H9 (cell line): ENCODE measurements at regions not wholly inside any gene's neighbourhood (a gene's known extent, or its start where the extent isn't known, plus 50 kb on each side); places are given as distances from the start of the nearest gene placed in this dataset.

ENCODE experiments used
- DNase-seq: peaks from one replicate; pipeline ENCODE4 v3.0.0-alpha.2; 2017
- H2AFZ ChIP-seq: one replicate; pipeline ENCODE4 v1.6.1; 2013; ENCODE audit warnings: mild to moderate bottlenecking, low read length, control low read depth, moderate library complexity
- H2AK5ac ChIP-seq: 2 replicates; pipeline ENCODE4 v1.6.1; 2013; ENCODE audit warnings: low read length, control low read depth, mixed read lengths; ENCODE audit not compliant: insufficient read length
- H2BK120ac ChIP-seq: one replicate; pipeline ENCODE4 v1.6.1; 2013; ENCODE audit warnings: low read depth, mild to moderate bottlenecking, low read length, control low read depth, inconsistent platforms; ENCODE audit not compliant: poor library complexity, severe bottlenecking
- H2BK12ac ChIP-seq: 2 replicates; pipeline ENCODE4 v1.6.1; 2013; ENCODE audit warnings: low read length, control low read depth, mixed read lengths, low read depth; ENCODE audit not compliant: insufficient read length
- H2BK15ac ChIP-seq: 2 replicates; pipeline ENCODE4 v1.6.1; 2013; ENCODE audit warnings: low read depth, low read length, control low read depth
- H2BK20ac ChIP-seq: one replicate; pipeline ENCODE4 v1.6.1; 2013; ENCODE audit warnings: low read depth, mild to moderate bottlenecking, low read length, control low read depth, inconsistent platforms; ENCODE audit not compliant: poor library complexity, severe bottlenecking
- H2BK5ac ChIP-seq: 2 replicates; pipeline ENCODE4 v1.6.1; 2013; ENCODE audit warnings: low read length, control low read depth, mixed read lengths; ENCODE audit not compliant: insufficient read length
- H3K14ac ChIP-seq: 2 replicates; pipeline ENCODE4 v1.6.1; 2013; ENCODE audit warnings: low read length, control low read depth; ENCODE audit not compliant: insufficient read depth
- H3K18ac ChIP-seq: 2 replicates; pipeline ENCODE4 v1.6.1; 2013; ENCODE audit warnings: low read depth, mild to moderate bottlenecking, mixed read lengths, low read length, control low read depth; ENCODE audit not compliant: insufficient read length
- H3K23ac ChIP-seq: 2 replicates; pipeline ENCODE4 v1.6.1; 2013; ENCODE audit warnings: low read length, control low read depth, mixed read lengths, low read depth; ENCODE audit not compliant: insufficient read length
- H3K23me2 ChIP-seq: 2 replicates; pipeline ENCODE4 v1.6.1; 2013; ENCODE audit warnings: low read depth, mild to moderate bottlenecking, mixed read lengths, low read length, control low read depth; ENCODE audit not compliant: insufficient read length, poor library complexity, severe bottlenecking
- H3K27ac ChIP-seq: 2 replicates; pipeline ENCODE4 v1.5.1; 2013; ENCODE audit warnings: low read length, control low read depth, mixed read lengths, low read depth; ENCODE audit not compliant: insufficient read length
- H3K27me3 ChIP-seq: 2 replicates; pipeline ENCODE4 v1.6.1; 2013; ENCODE audit warnings: low read length, control low read depth, inconsistent platforms; ENCODE audit not compliant: insufficient read depth
- H3K4ac ChIP-seq: 2 replicates; pipeline ENCODE4 v1.6.1; 2013; ENCODE audit warnings: low read depth, mild to moderate bottlenecking, control low read depth, inconsistent platforms, low read length, moderate library complexity
- H3K4me1 ChIP-seq: 2 replicates; pipeline ENCODE4 v1.6.1; 2013; ENCODE audit warnings: low read length, control low read depth, inconsistent platforms; ENCODE audit not compliant: insufficient read depth
- H3K4me2 ChIP-seq: 2 replicates; pipeline ENCODE4 v1.6.1; 2013; ENCODE audit warnings: low read length, control low read depth, mixed read lengths; ENCODE audit not compliant: insufficient read length, insufficient read depth
- H3K56ac ChIP-seq: 2 replicates; pipeline ENCODE4 v1.6.1; 2013; ENCODE audit warnings: low read depth, mild to moderate bottlenecking, mixed read lengths, low read length, control low read depth; ENCODE audit not compliant: insufficient read length
- H3K79me1 ChIP-seq: 2 replicates; pipeline ENCODE4 v1.6.1; 2013; ENCODE audit warnings: low read depth, mild to moderate bottlenecking, moderate library complexity, low read length, control low read depth, inconsistent platforms; ENCODE audit not compliant: insufficient read depth, poor library complexity, severe bottlenecking
- H3K79me2 ChIP-seq: 2 replicates; pipeline ENCODE4 v1.6.1; 2013; ENCODE audit warnings: low read length, control low read depth, inconsistent platforms; ENCODE audit not compliant: insufficient read depth
- H3K9ac ChIP-seq: 2 replicates; pipeline ENCODE4 v1.6.1; 2013; ENCODE audit warnings: low read length, control low read depth, mixed read lengths; ENCODE audit not compliant: insufficient read length; ENCODE audit errors: extremely low read depth
- H3K9me3 ChIP-seq: one replicate; pipeline ENCODE4 v1.6.1; 2013; ENCODE audit warnings: low read depth, low read length, inconsistent platforms; ENCODE audit not compliant: control insufficient read depth
- H3T11ph ChIP-seq: one replicate; pipeline ENCODE4 v1.6.1; 2013; ENCODE audit warnings: mild to moderate bottlenecking, low read length, control low read depth, inconsistent platforms
- H4K20me1 ChIP-seq: one replicate; pipeline ENCODE4 v1.6.1; 2013; ENCODE audit not compliant: control insufficient read depth, insufficient read length, insufficient read depth
- H4K5ac ChIP-seq: 2 replicates; pipeline ENCODE4 v1.6.1; 2013; ENCODE audit warnings: low read depth, mild to moderate bottlenecking, mixed read lengths, low read length, control low read depth; ENCODE audit not compliant: insufficient read length
- H4K8ac ChIP-seq: replicated peaks from 2 replicates; pipeline ENCODE4 v1.6.1; 2013; ENCODE audit warnings: low read length, control low read depth, mixed read lengths, low read depth; ENCODE audit not compliant: insufficient read length
- H4K91ac ChIP-seq: 2 replicates; pipeline ENCODE4 v1.6.1; 2013; ENCODE audit warnings: low read depth, mild to moderate bottlenecking, moderate library complexity, mixed read lengths, low read length, control low read depth; ENCODE audit not compliant: insufficient read length
- H3K27ac Mint-ChIP-seq, 3 experiments: 2 replicates in 2 of 3; 3 replicates in 1 of 3; pipeline ENCODE4 v1.8.0; 2020 to 2021; ENCODE audit warnings: mixed read lengths in 3 of 3, mild to moderate bottlenecking in 1 of 3, moderate library complexity in 1 of 3
- H3K27me3 Mint-ChIP-seq: 2 replicates; pipeline ENCODE4 v1.8.0; 2021; ENCODE audit warnings: low read depth, mild to moderate bottlenecking, moderate library complexity, mixed read lengths
- H3K36me3 Mint-ChIP-seq, 3 experiments: 2 replicates in 2 of 3; 3 replicates in 1 of 3; pipeline ENCODE4 v1.8.0; 2020 to 2021; ENCODE audit warnings: low read depth in 3 of 3, mixed read lengths in 3 of 3; ENCODE audit not compliant: insufficient read depth in 1 of 3
- H3K4me1 Mint-ChIP-seq, 2 experiments: 2 replicates each; pipeline ENCODE4 v1.8.0; 2020; ENCODE audit warnings: mixed read lengths in 2 of 2
- H3K4me3 Mint-ChIP-seq, 2 experiments: 2 replicates in 1 of 2; 3 replicates in 1 of 2; pipeline ENCODE4 v1.8.0; 2020 to 2021; ENCODE audit warnings: mild to moderate bottlenecking in 2 of 2, mixed read lengths in 2 of 2, moderate library complexity in 1 of 2
- H3K9me3 Mint-ChIP-seq, 2 experiments: 2 replicates in 1 of 2; 3 replicates in 1 of 2; pipeline ENCODE4 v1.8.0; 2020; ENCODE audit warnings: mild to moderate bottlenecking in 2 of 2, mixed read lengths in 2 of 2, moderate library complexity in 1 of 2
- CTCF ChIP-seq: fragments of 200-600 bp; sonication (generic); conservative IDR thresholded peaks from 3 replicates; pipeline ENCODE4 v1.8.0; 2021; ENCODE audit warnings: antibody characterized with exemption, mild to moderate bottlenecking
- WGBS: extraction: QIAGEN DNeasy Blood & Tissue Kit; methylation state at CpG from one replicate; pipeline ENCODE4 v1.1.7; 2013; ENCODE audit warnings: missing lambda C conversion rate, low lambda C conversion rate, mixed read lengths; ENCODE audit not compliant: insufficient read length; ENCODE audit errors: extremely low coverage; 5-methylcytosine and 5-hydroxymethylcytosine counted together

GRCh38 chr6:113805173-113805790 lies 51.9 kb upstream of the MARCKS start:
- Mint-ChIP-seq H3K27me3 (no peaks in the 10 kb centered on the region), H3K4me3 (no peak overlapping the region), H3K36me3 (no peaks in the 10 kb centered on the region), H3K9me3 (no peaks in the 10 kb centered on the region), H3K27ac (no peak overlapping the region), H3K4me1 (peaks cover 7% of the 10 kb centered on the region in 2 experiments; a peak in 3 of 4 replicates)
- Histone ChIP-seq H4K8ac (no peak overlapping the region), H2BK20ac (no peak overlapping the region), H3K18ac (no peak overlapping the region), H3K23me2 (no peaks in the 10 kb centered on the region), H2BK12ac (no peak overlapping the region), H2BK120ac (no peak overlapping the region), H3K79me1 (no peaks in the 10 kb centered on the region), H3K9me3 (no peaks in the 10 kb centered on the region), H4K20me1 (no peaks in the 10 kb centered on the region), H2AK5ac (no peak overlapping the region), H3T11ph (no peak overlapping the region), H2BK5ac (no peak overlapping the region), H3K23ac (no peak overlapping the region), H3K27ac (no peak overlapping the region), H4K5ac (no peak overlapping the region), H4K91ac (no peak overlapping the region), H3K27me3 (no peaks in the 10 kb centered on the region), H3K4me1 (no peaks in the 10 kb centered on the region; the same call in 1 of the 2 replicates), H2AFZ (no peak overlapping the region), H3K14ac (no peak overlapping the region), H2BK15ac (no peak overlapping the region), H3K4ac (no peak overlapping the region), H3K79me2 (no peaks in the 10 kb centered on the region), H3K4me2 (no peak overlapping the region), H3K56ac (no peak overlapping the region), H3K9ac (no peak overlapping the region)
- no peak for DNase-seq
- no CpG with 5 or more reads among the region's 7 CpGs for WGBS
- no peak for TF ChIP-seq CTCF
